ENCODE measurements at regions not wholly inside any gene's neighbourhood (a gene's known extent, or its start where the extent isn't known, plus 50 kb on each side); places are given as distances from the start of the nearest gene placed in this dataset.

DNA sequence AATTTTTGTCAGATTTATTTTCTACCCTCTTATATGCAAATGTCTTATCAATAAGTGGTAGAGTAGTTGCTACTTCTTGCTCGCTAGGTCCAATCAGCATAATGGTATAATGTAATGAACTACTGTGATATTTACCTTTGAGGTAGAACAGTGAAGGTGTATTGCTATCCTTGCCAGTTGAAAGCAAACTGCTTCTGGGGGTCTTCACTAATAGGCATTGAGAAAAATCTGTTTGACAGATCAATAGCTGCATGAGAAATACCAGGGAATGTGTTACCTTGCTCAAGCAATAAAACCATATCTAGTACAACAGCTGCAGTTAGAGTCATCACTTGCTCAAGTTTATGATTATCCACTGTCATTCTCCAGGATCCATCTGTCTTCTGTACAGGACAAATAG lies 50.1 kb upstream of the EFEMP1 start:
- DNase-seq (ENCODE audit: low read depth): no peak

DNA sequence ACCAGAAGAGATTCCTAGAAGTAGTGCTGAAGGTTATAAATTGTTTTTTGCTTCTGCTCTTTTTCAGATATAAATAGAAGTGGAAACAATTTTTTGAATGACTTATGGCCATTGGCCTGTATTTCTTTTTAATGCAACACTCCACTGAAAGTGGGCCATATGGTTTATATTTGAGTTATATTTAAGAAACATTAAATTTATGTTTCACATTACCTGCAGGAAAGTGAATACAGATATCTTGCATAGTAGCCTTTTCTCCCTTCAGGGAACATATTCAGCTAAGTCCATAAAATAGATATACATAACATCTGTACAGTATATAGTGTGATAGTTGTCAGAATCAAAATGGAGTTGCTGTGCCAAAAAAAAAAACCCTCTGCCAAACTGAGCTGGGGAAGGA lies 53.1 kb upstream of the EFEMP1 start:
- DNase-seq (ENCODE audit: low read depth): no peak

DNA sequence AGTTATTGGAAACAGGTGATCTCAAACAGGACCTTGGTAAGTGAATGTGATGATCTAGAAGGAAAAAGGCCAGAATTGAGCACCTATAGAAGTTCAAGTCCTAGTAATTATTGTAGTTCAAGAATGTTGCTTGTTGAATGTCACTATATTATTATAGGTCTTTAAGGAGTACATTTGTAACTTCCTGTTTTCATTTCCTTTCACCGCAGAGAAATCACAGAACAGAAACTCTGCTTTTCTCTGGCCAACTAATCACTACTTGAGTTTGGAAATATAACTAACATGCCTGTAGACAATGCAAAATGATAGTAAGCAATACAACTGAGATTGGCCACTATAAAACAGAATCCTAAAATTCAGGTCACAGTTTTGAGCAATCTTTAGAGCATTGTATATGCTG lies 61.8 kb upstream of the EFEMP1 start:
- no peak for DNase-seq (ENCODE audit: low read depth)

DNA sequence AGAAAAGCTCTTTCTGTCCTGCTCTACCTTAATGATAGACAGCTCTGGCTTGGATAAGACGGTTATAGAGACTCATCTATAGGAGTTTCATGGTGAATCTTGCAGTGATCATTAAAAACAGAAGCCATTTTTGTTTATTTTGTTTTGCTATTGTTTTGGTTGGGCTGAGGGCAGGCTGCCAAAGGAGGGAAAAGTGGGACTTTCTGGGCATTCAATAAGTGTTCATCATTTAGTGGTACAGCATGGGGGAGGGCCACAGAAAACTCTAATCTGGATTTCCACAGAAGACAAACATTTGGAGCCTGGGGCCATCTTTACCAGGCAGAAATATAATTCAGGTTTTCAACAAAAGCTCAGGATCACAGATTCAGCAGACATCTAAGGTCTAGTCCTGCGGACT lies 62.4 kb upstream of the EFEMP1 start:
- peak; percentile 31 for DNase-seq (ENCODE audit: low read depth)

DNA sequence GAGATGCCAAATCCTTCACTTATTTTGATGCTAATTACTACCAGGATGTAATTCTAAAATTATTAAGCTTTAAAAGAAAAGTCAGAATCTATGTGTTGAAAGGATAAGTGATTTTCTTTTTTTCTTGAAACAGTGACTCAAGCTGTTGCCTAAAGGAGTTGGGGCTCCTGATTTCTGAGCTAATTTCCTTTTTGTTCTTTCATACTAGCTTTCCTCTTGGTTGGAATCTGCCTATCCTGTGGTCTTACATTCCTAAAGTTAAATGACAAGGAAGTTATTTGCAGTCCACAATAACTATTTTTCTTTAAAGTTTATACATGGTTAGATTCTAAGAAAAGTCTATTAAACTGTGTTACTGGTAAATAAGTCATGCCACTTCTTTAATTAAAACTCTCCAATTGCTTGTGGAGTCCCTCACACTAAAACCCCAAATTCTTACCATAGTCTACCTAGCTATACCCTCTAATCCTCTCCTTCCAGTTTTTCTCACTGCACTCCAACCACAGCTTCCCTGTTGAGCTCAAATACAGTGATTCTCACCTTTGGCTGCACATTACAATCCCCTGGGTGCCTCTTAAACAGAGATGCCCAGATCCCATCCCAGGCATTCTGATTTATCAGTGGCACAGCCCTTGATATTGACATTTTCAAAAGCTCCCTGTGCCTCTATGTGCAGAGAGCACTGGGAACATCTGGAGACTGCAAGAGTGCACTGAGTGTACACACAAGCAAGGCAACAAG lies 63.3 kb upstream of the EFEMP1 start:
- DNase-seq (ENCODE audit: low read depth): peak; percentile 78

DNA sequence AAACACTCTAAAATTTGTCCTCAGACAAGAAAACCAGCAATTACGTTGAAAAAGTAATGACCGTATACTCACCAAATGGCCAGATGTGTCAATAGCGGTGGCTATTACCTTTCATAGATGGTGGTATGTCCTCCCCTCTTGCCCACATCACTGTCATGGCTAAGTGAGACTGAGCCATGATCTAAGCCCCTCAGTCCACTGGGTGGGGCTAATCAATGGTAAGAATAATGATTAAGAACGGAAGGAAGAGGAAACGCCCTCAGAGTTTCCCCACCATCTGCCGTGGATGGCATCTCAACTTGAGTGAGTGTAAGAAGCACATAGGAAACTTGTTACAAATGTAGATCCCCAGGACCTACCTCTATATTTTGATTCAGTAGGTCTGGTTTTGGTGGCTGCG lies 65.8 kb upstream of the EFEMP1 start:
- no peak for DNase-seq (ENCODE audit: low read depth)

DNA sequence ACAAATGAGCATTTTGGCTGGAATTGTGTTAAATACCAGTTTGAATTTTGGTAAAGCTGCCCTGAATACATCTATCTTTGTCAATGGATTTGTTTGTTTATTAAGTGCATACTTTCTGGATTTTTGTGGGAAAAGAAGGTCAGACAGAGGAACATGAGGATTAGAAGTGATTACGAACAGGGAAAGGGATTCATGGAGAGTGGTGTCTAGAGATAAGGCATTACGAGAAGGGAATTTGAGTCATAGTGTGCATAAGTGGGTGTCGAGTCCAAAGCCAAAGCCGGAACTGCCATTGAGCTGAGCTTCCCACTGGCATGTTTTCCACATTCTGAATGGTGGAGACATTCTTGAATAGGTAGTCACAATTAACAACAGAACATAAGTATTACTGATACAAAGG lies 68.9 kb upstream of the EFEMP1 start:
- peak; percentile 99 for DNase-seq (ENCODE audit: low read depth)

DNA sequence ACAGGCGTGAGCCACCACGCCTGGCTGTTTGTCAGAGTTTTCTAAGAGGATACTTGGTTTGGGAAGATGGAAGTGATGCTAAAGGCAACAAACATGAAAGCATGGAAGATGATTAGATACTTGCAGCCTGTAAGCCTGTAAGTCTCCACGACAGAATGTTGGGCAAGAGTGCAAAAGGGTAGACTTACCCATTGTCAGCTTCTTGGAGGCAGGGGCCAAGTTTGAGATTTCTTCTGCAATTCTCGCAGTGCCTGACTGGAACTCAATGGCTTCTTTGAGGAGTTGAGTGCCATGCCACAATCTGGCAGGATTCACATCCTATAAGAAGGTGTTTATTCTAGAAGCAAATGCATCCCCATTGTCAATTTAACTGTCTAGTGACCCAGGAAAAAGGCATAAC lies 70.1 kb upstream of the EFEMP1 start:
- DNase-seq (ENCODE audit: low read depth): no peak

DNA sequence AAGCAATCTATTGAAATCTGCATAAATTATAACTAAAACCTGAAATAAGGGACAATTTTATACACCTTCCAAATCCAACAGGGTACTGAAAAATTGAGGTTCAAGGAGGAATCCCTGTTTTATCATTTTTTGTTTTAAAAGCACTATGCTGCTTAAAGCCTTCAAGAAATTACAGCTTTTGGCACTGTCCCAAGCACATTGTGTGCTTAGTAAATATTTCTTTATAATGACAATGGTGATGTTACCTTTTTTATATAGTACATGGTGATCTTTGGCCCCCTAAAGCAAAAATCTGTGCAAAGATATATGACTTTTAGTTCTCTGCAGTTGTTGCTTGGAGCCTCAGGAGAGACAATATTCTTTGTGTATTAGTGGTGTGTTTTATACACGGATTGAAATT lies 71.6 kb upstream of the EFEMP1 start:
- DNase-seq (ENCODE audit: low read depth): no peak

DNA sequence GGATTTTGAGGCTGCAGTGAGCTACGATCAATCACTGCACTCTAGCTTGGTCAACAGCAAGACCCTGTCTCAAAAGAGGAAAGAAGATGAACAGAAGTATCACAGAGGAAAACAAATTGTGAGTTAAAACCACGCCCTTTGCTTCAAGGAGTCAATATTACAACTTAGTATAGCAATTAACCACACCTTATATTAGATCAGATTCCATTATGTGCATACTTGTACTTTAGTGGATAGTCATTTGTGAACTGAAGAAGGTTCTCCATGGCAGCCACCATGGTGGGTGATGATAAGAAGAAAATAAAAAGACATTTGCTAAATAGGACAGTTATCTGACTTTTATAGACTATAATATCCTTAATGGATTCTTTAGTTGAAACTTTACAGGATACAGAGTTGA lies 72.3 kb upstream of the EFEMP1 start:
- no peak for DNase-seq (ENCODE audit: low read depth)

DNA sequence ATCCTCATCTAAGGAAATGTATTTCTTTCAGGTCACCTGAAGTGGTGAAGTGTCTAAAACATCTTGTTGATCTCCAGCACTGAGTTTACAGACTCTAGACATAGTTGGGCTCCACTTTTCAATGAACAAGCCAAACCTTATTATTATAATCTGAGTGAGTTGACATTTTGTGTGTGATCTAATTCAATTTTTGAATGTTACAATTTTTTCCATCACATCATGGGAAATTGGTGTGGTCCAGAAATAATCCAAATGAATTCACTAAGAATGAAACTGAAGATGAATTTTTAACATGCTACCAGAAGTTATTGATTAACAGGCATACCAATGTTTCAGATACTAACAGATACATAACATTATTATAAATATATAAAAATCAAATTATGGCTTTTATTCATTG lies 75.6 kb upstream of the EFEMP1 start:
- no peak for DNase-seq (ENCODE audit: low read depth)

DNA sequence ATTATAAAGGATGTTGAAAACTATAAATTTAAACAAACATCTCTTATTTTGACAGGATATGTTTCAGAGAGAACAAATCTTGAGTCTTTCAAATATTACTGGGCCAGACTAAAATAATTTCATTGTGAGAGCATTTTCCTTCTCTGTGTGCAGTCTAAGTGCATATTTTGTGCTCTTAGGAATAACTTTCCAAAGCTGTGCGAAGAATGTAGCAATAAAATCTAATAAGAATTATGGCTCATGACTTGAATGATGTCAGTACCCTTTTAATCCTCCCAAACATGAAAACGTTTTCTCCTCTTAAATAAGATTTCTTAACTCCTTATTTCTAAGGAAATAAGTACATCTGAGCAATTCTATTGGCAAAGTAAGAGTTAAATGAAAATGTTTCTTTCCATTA lies 76.2 kb upstream of the EFEMP1 start:
- no peak for DNase-seq (ENCODE audit: low read depth)

DNA sequence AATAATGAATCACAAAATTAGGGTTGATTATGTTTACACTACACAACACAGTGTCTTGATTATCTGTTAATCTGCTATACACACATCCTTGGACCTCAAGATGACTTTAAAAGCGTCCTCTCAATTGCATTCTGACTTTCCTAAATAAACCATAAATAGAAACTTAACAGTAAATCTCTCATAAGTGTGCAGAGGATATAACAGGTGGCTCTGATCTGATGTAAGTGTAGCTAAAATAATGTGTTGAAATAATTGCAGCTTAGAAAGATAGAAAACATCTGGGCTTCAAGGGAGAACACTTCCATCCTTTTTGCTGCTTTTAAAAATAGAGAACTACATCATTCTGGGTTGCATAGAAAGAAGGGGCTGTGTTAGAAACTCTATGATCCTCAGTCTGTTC lies 78.4 kb upstream of the EFEMP1 start:
- no peak for DNase-seq (ENCODE audit: low read depth)

DNA sequence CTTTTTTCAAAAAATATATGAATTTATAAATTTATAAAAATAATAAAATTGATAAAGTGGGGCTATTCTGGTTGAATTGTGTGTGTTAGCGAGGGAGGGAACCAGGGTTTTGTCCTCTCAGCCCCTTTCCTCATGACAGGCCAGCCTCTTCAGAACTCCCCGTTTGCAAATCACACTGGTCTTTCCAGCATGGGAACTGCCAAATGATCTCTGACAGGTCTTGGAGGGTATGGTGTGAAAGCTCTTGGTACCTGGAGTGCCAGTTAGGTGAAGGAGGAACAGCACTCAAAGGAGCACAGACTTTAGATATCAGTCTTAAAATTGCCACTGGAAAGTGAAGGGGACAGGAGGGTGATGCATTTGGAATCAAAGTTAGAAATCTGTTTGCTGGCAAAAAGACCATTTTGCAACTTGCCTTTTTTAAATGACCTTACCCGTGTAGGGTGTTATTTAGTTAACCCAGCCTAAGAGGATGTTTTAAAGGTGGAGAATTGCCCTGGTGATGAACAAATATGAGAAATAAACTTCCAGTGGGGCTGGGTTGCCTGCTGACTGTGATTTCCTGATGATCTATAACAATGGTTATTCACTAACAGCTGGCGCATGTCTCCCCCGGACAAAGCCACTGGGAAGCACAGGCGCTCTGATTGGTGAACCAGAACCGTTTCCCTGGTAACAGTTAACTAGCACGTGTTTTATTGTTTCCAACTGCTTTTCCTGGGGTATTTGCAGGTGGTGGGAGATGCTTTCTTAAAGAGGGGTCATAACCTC lies 85.3 kb upstream of the EFEMP1 start:
- DNase-seq (ENCODE audit: low read depth): peak; percentile 46

DNA sequence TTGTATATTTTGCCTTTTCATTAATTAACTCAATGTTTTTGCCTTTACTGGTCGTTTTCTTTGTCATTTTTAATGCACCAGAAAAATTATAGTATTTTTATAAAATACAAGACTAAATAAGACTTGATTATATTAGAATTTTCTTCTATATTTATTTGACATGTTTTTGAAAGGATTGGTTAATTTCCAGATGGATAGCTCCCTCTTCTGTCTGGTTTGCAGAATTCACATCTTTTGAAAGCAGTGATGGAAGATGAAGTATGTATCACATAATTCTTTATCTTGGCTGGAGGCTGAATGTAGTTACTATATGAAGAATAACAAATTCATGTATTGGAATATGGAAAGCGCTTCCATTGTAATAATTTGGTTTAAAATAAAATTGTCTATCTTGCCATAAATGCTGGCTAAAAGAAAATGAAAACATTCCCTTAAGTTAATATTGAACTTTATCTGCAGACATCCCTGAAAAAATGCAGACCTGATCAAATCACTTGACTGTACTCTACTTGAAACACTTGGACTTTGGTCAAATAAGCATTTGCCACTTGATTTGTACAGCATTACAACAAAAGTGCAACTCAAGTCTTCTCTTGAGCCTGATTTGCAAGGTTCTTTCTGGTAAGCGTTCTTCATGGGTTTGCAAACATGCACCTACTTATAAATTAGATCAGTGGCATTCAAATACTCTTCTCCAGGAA lies 86.3 kb upstream of the EFEMP1 start:
- peak; percentile 53 for DNase-seq (ENCODE audit: low read depth)

DNA sequence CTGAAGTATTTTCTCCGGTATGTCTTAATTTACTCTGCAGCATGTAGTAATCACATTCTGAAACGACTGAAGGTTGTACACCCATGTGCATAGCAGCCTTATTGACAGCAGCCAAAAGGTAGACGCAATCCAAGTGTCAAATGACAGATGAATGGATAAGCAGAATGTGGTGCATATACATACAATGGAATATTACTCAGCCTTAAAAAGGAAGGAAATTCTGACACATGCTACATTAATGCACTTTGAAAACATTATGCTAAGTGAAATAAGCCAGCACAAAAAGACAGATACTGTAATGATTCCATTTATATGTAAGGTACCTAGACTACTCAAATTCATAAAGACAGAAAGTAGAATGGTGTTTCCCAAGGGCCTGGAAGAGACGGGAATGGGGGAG lies 88.0 kb upstream of the EFEMP1 start:
- DNase-seq (ENCODE audit: low read depth): no peak

DNA sequence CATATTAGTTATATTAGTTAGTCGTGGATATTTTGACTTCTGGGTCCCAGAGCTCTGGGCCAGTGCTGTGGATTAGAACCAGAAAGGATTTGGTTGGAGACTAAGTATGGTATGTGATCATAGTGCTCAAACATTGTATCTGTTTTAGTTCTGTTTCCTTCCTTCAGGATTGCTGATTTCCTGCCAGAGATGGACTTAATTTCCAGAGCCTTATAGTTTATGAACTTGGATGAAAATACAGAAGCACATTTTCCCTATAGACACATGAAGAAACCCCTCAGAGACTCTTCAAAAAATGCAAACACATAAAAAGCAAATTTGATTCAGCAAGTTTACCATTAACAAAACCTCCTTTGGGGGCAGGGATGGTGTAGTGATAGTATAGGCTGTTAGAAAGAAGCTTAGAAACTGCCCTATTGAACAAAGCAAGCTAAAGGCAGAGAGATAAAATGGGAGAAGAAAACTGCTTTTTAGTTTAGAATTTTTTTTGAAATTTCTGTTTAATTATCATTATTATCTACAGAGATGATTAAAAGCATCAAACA lies 88.7 kb upstream of the EFEMP1 start:
- DNase-seq (ENCODE audit: low read depth): no peak

DNA sequence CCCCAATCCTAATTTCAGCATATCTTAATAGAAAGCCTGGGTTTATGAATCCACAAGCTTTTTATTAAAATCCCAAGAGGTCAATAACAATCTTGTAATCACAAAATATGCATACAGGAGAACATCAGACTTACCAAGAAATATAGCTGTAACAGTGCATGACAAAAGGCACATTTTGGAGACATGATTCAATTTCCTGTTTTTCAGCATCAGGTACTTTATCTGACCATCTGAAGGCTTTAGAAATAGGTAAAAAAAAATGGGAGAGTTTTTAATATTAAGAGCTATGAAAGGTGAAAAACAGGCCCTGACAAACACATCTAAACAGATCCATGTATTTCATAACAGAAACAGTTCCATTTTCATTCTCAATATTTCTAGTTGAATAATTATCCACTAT lies 89.9 kb upstream of the EFEMP1 start:
- DNase-seq (ENCODE audit: low read depth): no peak

DNA sequence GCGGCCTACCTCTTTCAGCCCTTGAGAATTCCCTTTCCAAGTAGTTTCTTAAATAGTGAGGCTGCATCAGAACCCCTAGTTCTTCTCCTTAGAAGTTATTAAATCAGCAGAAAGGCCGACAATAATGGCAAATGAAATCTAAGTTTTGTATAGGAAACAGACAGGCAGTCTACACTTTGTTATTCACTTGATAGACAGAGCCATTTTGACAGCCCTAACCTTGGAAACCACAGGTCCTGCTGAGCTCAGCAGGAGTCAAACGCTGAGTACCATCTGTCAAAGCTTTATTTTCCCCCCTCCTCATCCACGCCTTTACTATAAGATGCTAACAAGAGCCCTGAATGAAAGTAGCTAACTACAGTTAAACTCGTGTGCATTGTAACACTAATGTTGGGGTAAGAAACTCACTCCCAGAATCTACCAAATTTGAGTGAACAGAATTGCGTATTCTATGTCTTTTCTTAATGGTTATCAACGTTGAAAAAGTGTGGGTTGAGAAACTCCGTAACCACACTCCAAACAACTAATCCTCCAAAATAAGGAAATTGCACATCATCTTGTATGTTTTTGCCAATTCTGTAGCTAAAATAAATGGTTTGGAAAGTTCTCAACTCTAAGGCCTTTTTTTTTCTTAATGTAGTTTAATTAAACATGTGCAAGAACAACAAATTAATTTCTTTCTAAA lies 90.6 kb upstream of the EFEMP1 start:
- no peak for DNase-seq (ENCODE audit: low read depth)

DNA sequence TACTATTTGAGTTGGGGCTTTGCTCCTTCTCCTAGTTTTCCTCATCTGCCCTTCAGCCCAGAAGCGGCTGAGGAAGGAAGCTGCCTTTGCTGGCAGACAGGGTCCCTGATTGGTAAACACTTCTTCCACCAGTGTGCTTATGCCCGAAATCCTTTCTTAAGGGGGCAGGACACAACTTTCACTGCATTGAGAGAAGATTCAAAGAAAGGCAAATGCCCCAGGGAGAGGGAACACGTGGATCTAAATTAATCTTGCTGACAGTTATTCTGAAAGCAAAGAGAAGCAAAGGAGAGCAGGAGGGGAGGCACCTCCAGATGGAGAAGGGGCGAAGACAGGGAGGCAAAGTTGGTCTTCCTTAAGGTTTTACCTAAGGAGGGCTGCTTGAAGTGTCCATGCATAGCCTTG lies 92.1 kb upstream of the EFEMP1 start:
- no peak for DNase-seq (ENCODE audit: low read depth)

DNA sequence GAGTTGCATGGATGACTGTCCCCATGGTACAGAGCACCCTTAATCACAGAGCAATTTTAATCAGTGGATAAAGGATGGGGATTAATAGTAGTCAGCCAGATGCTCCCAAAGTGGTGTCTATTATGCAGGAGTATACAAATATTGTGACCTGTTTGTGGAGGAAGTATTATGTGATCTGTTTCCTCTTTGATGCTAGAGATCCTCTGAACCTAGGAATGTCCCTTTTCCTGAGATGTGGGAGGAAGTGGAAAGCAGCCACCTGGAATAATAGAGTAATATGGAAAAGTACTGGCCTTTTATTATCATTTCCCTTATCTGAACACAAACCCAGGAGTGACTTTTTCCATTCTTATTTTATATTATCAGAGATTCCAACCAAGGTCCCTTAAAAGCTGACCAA lies 94.2 kb upstream of the EFEMP1 start:
- no peak for DNase-seq (ENCODE audit: low read depth)

DNA sequence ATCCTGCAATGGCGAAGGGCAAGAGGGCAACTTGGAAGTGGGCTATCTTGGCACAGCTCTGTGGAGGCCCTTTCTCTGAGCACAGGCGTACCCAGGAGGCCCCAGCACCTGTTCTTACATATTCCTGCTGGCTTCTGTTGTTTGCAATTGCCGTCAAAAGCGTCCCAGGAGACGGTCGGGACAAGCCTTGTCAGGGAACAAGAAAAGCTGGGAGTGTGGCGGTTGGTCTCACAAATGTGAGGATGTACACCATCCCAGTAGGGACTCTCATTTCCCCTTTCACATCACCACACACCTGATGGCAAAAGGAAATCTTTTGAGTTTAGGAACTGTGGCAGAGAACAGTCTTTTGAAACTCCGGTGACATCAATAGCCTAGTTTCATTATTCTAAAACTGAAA lies 94.7 kb upstream of the EFEMP1 start:
- no peak for DNase-seq (ENCODE audit: low read depth)

Data from M059J (cell line).